ENCODE measurements at regions not wholly inside any gene's neighbourhood (a gene's known extent, or its start where the extent isn't known, plus 50 kb on each side); places are given as distances from the start of the nearest gene placed in this dataset.

GRCh38 chr15:26214290-26214689 is 351.2 kb upstream of the ATP10A start:
- TF ChIP-seq REST (IDR thresholded peaks at IDR 0.05; ENCODE audit: insufficient read depth in 1 of 2, low read depth in 2 of 2, low read length in 2 of 2) (no peak), SIN3A (IDR thresholded peaks at IDR 0.05; ENCODE audit: borderline replicate concordance, insufficient read depth, low read length) (no peak)

- TF ChIP-seq SIN3A (IDR thresholded peaks at IDR 0.05; ENCODE audit: borderline replicate concordance, insufficient read depth, low read length) (no peak), TAF1 (IDR thresholded peaks at IDR 0.05; ENCODE audit: borderline replicate concordance, insufficient read depth, low read length) (no peak), FOXP2 (optimal IDR thresholded peaks at IDR 0.05; ENCODE audit: borderline replicate concordance, extremely low read depth, extremely low read length, insufficient read depth) (no peak), POLR2AphosphoS5 (IDR thresholded peaks at IDR 0.05; ENCODE audit: low read depth, low read length) (no peak), REST (IDR thresholded peaks at IDR 0.05; ENCODE audit: insufficient read depth in 1 of 2, low read depth in 2 of 2, low read length in 2 of 2) (no peak)
Measured at GRCh38 chr15:26213427-26213826, 350.3 kb upstream of the ATP10A start.

- TF ChIP-seq TAF1 (IDR thresholded peaks at IDR 0.05; ENCODE audit: borderline replicate concordance, insufficient read depth, low read length) (no peak), REST (IDR thresholded peaks at IDR 0.05; ENCODE audit: insufficient read depth in 1 of 2, low read depth in 2 of 2, low read length in 2 of 2) (no peak), FOXP2 (optimal IDR thresholded peaks at IDR 0.05; ENCODE audit: borderline replicate concordance, extremely low read depth, extremely low read length, insufficient read depth) (no peak), SIN3A (IDR thresholded peaks at IDR 0.05; ENCODE audit: borderline replicate concordance, insufficient read depth, low read length) (no peak), POLR2AphosphoS5 (IDR thresholded peaks at IDR 0.05; ENCODE audit: low read depth, low read length) (no peak)
Measured at GRCh38 chr15:26212109-26212508, 349.0 kb upstream of the ATP10A start.

GRCh38 chr15:26210980-26211379 is 347.9 kb upstream of the ATP10A start:
- TF ChIP-seq POLR2AphosphoS5 (IDR thresholded peaks at IDR 0.05; ENCODE audit: low read depth, low read length), result no peak
- TF ChIP-seq FOXP2 (optimal IDR thresholded peaks at IDR 0.05; ENCODE audit: borderline replicate concordance, extremely low read depth, extremely low read length, insufficient read depth), result no peak
- TF ChIP-seq TAF1 (IDR thresholded peaks at IDR 0.05; ENCODE audit: borderline replicate concordance, insufficient read depth, low read length), result no peak
- TF ChIP-seq SIN3A (IDR thresholded peaks at IDR 0.05; ENCODE audit: borderline replicate concordance, insufficient read depth, low read length), result no peak
- TF ChIP-seq REST (IDR thresholded peaks at IDR 0.05; ENCODE audit: insufficient read depth in 1 of 2, low read depth in 2 of 2, low read length in 2 of 2), result no peak

- TF ChIP-seq POLR2AphosphoS5 (IDR thresholded peaks at IDR 0.05; ENCODE audit: low read depth, low read length) (no peak), TAF1 (IDR thresholded peaks at IDR 0.05; ENCODE audit: borderline replicate concordance, insufficient read depth, low read length) (no peak), FOXP2 (optimal IDR thresholded peaks at IDR 0.05; ENCODE audit: borderline replicate concordance, extremely low read depth, extremely low read length, insufficient read depth) (no peak), SIN3A (IDR thresholded peaks at IDR 0.05; ENCODE audit: borderline replicate concordance, insufficient read depth, low read length) (no peak), REST (IDR thresholded peaks at IDR 0.05; ENCODE audit: insufficient read depth in 1 of 2, low read depth in 2 of 2, low read length in 2 of 2) (no peak)
Measured at GRCh38 chr15:26201177-26201858, 338.2 kb upstream of the ATP10A start.
